Ramos (cell line): ENCODE measurements at regions not wholly inside any gene's neighbourhood (a gene's known extent, or its start where the extent isn't known, plus 50 kb on each side); places are given as distances from the start of the nearest gene placed in this dataset.
"Not testable (repeated sequence)": the region's sequence is repeated elsewhere in the genome, so short reads cannot be mapped to it uniquely, and the experiment has no call there.

Source experiments
- in situ Hi-C: fragments of 300-500 bp; cut with MboI; formaldehyde crosslinking; loops from one replicate; pipeline ENCODE4 v1.14.3; 2022; ENCODE audit warnings: low sequenced_read_pairs; ENCODE audit not compliant: unreplicated experiment

- in situ Hi-C loops, result not testable (repeated sequence)
Observed at GRCh38 chr4:4090720-4091119, 136.0 kb downstream of the OTOP1 start.

DNA sequence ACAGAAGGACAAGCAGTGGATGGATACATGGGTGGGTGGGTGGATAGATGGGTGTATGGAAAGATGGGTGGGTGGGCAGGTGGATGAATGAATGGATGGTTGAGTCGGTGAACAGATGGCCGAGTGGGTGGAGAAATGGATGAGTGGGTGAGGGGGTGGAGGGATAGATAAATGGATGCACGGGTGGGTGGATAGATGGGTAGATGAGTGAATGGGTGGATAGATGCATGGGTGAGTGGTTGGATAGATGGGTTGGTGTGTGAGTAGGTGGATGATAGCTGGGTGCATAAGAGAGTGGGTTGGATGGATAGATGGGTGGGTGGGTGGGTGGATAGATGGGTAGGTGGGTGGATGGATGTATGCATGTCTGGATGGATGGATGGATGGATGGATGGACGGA lies 134.6 kb downstream of the OTOP1 start:
- in situ Hi-C loops, result not testable (repeated sequence)

GRCh38 chr4:4099610-4100009 lies 127.1 kb downstream of the OTOP1 start:
- in situ Hi-C loops, result not testable (repeated sequence)

DNA sequence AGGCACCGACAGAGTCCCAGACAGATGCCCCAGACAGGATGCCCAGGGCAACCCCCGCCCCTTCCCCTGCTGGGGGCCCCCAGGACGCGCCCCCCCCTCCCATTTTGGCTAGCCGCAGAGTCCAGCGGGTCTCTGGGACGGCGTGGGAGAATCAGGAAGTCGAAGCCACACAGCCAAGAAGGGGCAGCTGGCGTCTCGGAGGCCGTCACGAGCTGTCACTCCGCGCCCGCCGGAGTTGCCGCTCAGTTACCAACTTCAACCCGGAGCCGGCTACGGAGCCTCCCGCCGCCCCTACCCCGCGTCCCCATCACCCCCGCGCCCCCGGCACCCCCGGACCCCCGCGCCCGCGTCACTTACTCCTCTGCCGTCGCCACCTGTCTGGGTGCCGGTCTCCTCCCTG lies 119.8 kb downstream of the OTOP1 start:
- in situ Hi-C loops, result not testable (repeated sequence)

- in situ Hi-C loops, result not testable (repeated sequence)
Observed at GRCh38 chr4:4107411-4108107, 119.2 kb downstream of the OTOP1 start.

GRCh38 chr4:4115381-4115780 lies 111.3 kb downstream of the OTOP1 start:
- in situ Hi-C loops, result not testable (repeated sequence)

- in situ Hi-C loops, result not testable (repeated sequence)
Observed at GRCh38 chr4:4116901-4117300, 109.8 kb downstream of the OTOP1 start.

DNA sequence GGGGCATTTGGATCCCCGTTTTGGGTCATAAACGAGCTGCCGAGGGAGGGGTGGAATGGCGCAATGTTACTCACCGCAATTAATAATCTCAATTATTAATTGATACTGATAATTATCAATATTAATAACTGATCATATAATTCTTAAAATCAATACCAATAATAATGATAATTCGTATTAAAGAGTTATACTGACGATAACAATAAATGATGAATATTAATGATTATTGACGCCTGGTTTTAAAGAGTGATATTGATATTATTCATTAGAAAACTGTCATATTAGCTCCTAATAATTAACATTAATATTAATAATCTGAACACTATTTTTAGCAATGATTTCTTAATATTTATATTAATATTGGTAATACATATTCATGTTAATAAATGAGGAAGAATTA lies 92.4 kb downstream of the OTOP1 start:
- in situ Hi-C loops, result not testable (repeated sequence)

DNA sequence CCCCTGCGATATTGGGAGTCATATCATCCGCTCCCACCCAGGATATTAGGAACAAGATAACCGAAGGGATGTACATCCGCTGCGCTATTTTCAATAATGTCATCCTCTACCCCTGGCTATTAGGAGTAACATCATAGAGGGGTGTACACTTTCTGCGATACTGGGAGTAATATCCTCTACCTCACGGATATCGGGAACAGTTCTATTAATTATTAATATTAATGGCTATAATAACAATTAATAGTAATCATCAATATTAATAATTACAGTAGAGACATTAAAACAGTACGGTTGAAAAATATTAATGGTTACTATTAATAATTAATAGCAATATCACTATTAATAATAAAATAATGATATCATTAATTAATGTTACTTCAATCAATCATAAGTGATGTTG lies 90.1 kb downstream of the OTOP1 start:
- in situ Hi-C loops, result not testable (repeated sequence)
